ENCODE measurements at regions not wholly inside any gene's neighbourhood (a gene's known extent, or its start where the extent isn't known, plus 50 kb on each side); places are given as distances from the start of the nearest gene placed in this dataset.

GRCh38 chr20:4508773-4509172 is 177.5 kb upstream of the PRNP start:
- TF ChIP-seq, protein P1, sequence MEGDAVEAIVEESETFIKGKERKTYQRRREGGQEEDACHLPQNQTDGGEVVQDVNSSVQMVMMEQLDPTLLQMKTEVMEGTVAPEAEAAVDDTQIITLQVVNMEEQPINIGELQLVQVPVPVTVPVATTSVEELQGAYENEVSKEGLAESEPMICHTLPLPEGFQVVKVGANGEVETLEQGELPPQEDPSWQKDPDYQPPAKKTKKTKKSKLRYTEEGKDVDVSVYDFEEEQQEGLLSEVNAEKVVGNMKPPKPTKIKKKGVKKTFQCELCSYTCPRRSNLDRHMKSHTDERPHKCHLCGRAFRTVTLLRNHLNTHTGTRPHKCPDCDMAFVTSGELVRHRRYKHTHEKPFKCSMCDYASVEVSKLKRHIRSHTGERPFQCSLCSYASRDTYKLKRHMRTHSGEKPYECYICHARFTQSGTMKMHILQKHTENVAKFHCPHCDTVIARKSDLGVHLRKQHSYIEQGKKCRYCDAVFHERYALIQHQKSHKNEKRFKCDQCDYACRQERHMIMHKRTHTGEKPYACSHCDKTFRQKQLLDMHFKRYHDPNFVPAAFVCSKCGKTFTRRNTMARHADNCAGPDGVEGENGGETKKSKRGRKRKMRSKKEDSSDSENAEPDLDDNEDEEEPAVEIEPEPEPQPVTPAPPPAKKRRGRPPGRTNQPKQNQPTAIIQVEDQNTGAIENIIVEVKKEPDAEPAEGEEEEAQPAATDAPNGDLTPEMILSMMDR (IDR thresholded peaks at IDR 0.05): no peak
- no peak for TF ChIP-seq EZH2 (IDR thresholded peaks at IDR 0.05; ENCODE audit: borderline replicate concordance, insufficient read depth, low read depth, low read length, poor library complexity, severe bottlenecking)

Data from B cell (primary cell).